NCI-H524 treated with DMSO at 0.1 percent for 48 hours (cell line): ENCODE measurements at regions not wholly inside any gene's neighbourhood (a gene's known extent, or its start where the extent isn't known, plus 50 kb on each side); places are given as distances from the start of the nearest gene placed in this dataset.
"Not testable (repeated sequence)": the region's sequence is repeated elsewhere in the genome, so short reads cannot be mapped to it uniquely, and the experiment has no call there.

Experiments
- DNase-seq: peaks from one replicate; lab custom pipeline; 2025; lab: John Stamatoyannopoulos, UW

DNA sequence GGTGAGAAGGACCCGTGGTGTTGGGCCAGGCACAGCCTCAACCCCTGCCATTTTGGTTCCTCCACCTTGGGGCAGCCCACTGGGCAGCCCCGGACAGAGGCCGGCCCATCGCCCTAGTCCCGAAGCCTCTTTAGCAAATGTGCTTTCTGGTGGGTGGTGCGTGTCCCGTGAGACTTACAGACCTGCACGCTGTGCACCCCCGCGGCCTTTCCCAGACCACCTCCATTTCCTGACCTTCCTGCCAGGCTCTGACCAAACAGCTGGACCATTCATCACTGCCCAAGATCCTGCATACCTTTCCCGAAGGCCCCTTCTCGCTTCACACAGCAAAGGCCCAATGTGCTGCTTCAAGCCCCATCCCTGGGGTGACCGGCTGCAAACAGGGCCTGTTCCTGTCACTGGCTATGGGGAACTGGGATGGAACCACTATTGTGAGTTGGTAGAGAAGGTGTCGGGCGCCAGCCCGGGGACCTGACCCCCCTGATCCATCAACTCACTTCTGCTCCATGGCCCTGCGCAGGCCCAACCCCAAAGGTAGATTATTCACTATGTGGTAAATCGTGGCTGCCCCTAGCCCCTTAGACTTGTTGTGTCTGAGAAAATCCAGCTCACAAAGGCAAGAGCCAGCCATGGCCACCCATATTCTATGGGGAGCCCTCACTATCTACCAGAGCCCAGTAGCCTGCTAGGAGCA lies 341.0 kb downstream of the EIPR1 start:
- DNase-seq, result no peak

DNA sequence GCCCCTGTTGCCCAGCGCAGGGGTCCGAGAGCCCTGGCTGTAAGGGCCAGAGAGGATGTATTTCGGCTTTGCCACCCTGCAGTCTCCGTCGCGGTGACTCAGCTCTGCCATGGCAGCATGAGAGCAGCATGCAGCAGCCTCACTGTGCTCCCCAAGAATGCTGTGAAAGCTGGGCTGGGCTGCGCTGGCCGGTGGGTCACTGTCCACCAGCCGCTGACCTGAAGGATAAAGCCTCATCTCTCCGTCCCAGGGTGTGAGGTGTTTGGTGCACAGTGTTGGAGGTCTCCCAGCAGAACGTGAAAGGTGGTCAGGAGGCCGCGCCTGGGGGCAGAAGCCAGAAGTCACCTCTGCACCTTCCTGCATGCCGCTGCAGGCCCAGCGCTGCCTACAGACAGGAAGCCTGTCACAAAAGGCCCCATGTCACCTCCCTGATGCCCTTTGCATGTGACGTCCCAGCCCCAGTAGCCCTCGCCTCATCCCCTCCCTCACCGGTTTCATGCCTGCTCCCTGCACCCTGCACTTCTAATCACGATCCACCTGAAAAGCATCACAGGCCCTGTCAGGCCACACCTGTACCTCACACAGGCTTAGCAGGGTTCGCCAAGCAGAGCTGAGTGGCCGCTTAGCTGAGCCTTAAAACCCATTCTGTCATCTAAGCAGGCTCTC lies 342.1 kb downstream of the EIPR1 start:
- DNase-seq, result no peak

DNA sequence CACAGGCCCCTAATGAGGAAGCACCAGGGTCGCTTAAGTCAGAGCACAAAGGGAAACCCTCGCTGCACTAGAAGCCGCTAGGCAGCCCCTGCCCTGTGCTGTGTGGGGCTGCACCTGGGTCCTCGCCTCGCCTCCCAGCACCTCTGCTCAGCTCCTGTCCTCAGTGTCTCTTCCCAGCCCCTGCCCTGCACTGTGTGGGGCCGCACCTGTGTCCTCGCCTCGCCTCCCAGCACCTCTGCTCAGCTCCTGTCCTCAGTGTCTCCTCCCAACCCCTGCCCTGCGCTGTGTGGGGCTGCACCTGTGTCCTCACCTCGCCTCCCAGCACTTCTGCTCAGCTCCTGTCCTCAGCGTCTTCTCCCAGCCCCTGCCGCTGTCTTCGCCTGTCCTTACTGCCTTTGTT lies 342.8 kb downstream of the EIPR1 start:
- DNase-seq, result no peak

DNA sequence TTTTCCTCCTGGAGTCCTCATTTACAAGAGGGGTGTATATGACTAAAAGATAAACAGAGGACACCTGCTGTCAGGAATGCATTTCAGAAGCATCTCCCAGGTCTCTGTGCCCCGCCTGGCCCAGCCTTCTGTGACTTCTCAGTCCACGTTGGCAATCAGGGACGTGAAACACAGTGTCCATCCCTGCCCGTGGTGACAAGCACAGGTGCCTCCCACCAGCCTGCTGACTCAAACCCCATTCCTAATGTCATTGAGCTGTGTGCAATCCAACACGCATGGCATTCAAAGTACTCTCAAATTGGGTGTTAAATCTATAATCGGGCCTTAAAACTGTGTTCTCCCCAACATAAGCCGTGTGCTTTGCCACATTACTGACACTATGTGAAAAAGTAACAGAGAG lies 343.2 kb downstream of the EIPR1 start:
- DNase-seq, result no peak

DNA sequence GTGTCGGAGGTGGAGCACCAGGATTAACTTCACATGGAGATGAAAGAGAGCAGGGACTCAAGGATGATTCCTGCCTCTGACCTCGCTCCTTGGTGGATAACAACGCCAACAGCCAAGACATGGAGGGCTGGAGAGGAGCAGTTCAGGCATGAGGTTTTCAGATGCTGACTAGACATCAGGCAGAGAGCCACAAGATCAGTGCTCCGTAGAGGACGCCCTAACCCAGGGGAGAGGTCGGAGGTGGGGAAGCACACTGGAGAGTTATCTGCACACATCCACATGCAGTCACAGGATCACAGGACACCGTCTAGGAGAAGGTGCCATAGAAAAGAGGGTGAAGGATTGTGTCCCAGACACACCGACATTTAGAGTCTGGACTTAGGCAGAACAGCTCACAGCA lies 344.3 kb downstream of the EIPR1 start:
- DNase-seq, result no peak

DNA sequence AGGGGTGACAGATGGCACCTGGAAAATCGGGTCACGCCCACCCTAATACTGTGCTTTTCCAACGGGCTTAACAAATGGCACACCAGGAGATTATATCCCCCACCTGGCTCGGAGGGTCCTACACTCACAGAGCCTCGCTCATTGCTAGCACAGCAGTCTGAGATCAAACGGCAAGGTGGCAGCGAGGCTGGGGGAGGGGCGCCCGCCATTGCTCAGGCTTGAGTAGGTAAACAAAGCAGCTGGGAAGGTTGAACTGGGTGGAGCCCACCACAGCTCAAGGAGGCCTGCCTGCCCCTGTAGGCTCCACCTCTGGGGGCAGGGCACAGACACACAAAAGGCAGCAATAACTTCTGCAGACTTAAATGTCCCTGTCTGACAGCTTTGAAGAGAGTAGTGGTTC lies 346.8 kb downstream of the EIPR1 start:
- not testable (repeated sequence) for DNase-seq

DNA sequence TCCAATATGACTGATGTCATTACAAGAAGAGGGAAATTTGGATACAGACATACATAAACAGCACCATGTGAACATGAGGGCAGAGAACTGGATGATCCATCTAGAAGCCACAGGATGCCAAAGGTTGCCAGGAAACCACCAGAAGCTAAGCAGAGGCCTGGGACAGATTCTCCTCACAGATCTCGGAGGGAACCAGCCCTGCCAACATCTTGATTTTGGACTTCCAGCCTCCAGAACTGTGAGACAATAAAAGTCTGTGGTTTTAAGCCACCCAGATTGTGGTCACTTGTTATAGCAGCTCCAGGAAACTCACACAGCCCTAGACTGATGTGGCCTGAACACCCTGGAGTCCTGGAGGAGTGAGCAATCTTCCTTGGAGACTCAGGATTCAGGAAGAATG lies 351.6 kb downstream of the EIPR1 start:
- DNase-seq, result no peak

DNA sequence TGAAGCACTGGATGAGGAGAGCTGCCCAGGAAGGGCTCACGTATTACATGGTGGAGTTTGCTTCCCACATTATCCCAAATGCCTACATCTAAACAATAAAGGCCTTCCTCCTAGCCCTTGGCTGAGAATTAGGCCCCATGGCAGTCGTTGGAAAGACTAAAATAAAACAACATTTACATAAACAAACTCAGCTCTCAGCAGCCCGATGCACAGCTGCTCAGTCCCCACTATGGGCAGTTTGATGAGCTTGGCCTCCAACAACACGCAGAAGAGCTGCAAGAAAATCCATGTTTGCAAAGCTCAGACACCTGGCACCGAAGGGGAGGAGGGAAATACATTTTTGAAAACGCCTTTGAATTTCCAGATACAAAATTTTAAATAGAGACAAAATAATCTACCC lies 352.4 kb downstream of the EIPR1 start:
- DNase-seq, result no peak

DNA sequence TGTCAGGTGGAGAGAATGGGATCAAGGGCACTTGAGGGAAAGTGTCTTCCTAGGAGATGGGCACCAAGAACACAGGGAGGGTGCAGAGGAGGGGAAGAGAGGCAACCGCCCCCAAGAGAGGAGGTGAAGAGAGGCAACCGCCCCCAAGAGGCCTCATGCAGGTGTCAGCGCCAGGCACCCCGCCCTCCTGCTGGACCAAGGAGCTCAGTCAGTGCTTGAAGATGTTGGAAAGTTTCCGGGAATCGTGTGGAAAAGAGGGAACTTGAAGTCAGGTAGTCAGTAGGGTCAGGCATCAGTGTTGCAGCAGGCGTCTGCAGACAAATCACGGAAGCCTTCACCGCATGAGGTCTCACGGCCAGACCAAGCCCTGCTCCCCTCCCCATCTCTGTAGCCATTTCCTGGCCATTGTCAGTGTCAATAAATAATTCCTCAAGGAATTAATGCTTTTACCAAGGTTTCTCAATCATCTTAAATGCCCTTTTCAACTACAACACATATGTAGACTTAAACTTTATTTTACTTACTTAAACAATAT lies 353.1 kb downstream of the EIPR1 start:
- no peak for DNase-seq

DNA sequence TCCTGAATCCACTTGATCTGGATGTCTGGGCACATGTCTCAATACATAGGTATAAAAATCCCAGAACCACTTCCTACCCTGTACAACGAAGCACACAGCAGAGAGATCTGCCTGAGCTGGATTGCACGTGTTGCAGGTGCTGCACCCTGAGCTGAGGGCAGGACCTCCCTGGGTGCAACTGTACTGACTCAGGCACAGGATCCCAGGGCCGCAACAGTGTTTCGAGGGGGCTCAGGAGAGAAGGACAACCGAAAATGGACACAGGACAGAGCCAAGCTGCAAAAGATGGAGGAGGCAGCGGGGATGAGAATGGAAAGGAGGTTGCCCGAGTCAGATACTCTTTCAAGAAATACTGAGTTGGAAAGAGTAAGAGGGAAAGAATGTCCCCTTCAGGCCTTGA lies 354.1 kb downstream of the EIPR1 start:
- no peak for DNase-seq

DNA sequence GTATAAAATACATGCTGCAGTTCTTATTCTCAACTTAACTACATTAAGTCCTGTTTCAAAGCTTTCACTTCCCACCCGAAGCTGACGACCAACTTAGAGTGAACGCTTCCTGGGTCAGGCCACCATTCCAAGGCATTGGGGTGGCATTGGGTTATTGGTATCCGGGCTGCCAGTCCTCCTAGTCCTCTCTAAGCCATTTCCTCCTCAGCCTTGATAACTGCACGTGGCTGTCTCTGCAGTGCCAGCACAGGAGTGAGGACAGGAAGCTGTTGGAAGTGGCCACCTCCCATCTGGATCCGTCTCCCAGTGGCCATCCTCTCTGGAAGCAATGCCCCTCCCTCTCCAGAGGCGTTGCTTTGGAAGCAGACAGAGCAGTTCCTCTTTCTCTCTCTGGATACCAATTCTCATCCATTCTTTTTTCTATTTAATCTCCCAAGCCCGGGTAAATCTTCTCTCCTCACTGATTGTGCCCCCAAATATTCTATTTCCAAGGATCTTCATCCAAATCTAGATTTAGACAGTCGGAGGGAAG lies 354.7 kb downstream of the EIPR1 start:
- no peak for DNase-seq

DNA sequence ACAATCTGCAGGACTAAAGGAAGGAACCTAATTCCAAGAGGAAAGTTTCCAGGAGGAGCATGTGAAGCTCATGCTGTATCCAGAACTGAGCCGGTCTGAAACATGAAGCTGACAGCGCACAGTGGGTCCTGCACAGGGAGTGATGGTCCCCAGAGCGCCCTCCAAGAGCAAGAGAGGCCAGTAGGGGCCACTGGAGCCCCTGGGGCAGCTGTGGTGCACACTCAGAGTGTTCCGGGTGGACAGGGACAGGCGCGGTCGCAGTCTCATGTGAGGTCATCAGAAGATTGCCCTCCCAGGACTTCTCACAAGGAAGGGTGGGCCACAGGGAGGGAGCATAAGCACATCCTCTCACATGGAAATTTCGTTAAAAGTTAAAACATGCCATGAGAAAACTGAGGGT lies 355.9 kb downstream of the EIPR1 start:
- no peak for DNase-seq

DNA sequence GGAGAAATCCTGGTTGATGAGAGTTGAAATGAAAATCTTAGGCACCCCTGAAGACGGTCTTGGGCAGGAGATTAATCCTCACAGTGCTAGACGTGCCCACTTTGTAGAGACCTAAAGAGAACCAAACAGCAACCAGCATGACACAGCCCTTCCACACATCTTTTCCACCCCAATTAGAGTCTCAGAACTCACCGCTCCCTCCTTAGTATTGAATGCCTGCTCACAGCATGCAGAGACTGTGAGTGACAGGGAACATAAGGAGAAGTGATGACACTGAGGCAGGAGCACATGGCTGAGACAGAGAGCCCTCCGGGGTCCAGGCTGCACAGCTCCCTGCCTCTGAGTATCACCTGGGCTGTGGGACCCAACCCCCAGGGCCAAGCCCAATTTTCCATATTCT lies 367.6 kb downstream of the EIPR1 start:
- DNase-seq, result no peak

DNA sequence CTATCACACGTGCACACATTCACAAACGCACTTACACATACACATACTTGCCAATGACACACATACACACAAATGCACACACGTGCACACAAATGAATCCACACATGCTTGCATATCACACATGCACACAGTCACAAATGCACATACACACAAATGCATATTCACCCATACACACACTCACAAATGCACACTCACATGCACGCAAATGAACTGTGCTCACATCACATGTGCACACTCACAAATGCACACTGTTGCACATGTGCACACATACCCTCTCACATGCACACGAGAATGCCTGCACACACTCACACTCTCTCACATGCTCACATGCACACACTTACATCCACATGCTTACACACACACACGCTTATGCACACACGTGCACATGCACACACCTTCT lies 368.1 kb downstream of the EIPR1 start:
- no peak for DNase-seq

DNA sequence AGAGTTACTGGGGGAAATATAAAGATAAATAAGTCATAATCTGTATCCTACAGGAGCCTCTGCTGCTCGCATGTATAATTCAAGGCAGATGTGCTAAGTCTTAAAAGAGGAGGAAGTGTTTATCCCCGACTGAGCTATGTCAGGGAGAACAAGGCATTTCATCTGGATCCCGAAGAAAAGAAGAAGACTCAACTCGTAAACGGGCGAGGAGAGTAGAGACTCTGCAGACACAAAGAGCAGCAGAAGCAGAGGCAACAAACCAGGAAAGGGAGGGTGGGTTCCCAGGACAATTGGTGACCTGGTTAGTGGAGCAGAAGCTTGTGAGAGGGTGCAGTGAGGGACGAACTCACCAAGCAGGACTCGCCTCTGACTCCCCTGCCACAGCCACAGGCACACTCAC lies 368.6 kb downstream of the EIPR1 start:
- DNase-seq, result no peak

DNA sequence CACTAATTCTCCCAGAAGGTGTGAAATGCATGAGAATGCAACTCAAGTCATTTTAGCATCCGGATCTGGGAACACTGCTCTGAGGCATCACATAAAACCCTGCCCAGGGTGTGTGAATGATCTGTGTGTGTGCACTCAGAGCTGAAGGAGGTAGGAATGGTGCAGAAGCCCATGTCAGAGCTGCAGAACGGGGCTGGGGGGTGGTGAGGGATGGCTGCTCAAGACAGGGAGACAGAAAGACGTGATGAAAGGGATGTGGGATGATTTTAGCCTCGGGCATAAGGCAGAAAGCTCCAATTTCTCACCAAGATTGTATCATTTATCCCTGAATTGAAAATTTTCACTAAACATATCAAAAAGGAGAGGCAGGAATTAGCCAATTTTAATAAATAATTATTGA lies 369.1 kb downstream of the EIPR1 start:
- DNase-seq, result no peak

DNA sequence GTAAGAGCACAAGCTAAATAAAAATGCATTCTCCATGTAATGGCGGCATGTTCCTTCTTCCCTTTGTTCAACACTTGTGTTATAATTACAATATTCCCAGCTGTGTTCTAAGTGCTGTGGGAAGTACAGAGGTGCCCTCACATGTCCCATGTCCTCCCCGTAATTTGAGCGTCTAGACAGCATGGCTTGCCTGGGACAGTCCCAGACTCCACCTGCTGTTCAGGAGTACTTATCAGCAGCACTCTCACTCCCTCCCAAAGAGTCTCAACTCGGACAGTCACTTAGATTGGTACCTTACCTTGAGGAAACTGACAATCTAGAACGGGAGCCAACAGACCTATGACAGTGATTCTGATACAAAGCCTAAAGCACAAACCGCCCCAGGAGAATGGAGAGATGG lies 370.5 kb downstream of the EIPR1 start:
- no peak for DNase-seq

DNA sequence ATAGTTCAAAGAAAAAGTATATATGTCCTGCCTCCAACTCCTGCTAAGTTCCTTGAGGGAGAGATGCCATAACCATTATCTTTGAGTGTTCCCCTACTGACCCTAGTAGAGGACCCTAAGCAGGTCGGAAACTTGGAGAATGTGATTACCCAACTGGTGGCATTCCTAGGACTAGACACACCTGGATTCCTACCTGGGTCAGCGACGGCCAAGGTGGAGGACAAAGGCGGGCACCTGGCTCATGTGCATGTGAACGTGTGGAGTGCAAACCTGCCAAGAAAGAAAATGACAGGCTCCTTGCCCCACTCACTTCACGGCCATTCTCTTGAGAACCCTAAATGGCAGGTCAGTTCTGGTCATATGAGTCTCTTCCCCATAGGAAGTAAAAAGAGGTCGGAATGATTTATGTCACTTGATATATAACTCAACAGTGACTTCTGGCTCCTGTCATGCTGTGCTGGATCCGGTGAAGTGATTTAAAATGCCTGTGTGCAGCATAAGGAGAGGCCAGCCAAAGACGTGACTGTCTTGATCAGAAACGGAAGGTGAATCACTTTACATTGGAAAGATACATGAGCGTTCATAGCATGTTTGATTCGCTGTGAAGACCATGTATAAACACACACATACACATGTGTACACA lies 371.6 kb downstream of the EIPR1 start:
- no peak for DNase-seq

DNA sequence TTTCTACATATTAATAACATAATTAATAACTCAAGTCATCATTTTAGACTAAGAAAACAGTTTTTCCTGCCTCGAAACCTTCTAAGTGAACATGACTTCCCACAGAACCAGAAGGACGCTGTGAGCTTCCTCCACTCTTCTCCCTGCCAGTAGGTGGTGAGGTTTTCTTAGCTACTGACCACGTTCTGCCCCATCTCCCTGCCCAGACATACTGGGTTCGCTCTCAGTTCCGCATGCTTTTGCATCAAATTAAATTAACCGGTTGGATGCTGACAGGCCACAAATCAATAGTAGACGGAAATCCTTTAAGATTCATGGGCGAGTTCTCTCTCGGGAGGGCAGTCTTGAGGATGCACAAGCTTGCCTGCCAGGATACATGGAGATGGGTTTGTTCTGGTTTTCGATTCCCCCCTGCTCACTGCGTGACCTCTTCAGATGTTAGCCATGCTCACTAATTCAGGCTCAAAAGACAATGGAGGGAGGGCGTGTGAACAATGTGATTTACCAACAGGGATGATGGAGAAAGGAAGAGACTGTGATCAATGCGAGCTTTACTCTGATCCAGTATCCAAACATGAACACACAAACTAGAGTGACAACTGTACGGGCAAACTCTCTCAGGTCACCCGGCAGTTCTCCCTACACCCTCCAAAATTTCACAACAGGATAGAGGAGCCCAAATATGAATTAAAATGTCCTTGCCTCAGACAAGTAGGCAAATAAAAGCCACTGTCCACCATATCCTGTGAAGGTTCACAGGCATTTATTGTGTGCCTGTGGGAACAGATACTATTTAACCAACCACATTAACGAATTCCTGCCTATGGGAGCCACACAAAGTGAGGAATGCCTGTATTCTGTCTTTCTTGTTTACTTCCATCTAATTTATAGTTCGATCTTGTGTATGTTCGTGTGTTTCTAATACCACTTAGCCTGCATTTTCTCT lies 375.7 kb downstream of the EIPR1 start:
- DNase-seq, result peak; percentile 24

DNA sequence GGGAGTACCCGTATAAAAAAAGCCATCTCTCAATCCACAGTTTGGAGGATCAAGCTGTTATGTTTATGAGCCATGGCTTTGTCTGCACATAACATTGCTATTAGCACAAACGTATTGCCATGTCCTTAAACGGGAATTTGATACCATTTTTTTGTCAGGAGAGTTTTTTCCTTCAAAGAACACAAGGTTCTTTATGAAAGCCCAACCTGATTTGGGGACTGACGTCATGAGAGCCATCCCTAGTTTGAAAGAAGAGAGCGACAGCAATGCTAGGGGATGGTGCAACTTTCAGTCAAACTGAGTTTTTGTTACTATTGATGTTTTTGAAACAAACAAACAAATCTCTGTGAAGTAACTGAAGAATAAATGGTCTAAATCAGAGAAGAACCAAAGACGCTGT lies 376.6 kb downstream of the EIPR1 start:
- DNase-seq, result no peak

DNA sequence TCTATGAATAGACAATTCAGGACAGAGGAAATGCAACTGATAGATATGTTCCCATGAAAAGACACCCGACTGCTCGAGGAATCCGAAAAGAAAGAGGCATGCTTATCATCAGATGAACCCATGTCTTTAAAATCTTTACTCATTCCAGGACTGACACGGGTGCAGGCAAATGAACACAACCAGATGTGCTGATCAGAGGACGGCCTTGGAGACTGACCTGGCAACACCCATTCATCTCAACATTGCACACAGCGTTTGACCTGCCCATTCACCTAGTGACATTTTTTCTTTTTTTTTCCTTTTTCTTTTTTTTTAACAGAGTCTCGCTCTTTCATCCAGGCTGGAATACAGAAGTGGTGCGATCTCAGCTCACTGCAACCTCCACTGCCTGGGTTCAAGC lies 377.5 kb downstream of the EIPR1 start:
- no peak for DNase-seq

DNA sequence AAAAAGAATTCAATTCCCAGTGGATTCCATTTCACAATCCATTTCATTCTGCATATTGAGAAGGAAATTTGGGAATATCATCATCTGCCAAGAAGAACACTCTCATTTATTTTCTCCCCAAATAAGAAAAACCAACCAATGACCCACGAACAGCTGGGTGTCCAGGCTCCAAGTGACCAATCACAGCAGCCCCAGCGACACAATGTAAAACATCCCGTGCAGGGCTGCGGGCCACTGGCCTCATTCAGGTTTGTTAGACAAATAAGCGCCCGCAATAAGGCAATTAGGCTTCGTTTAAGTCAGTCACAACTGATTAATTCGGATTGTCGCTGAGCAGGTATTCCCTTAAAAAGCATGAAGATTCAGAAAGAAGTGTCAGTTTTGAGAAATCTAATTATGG lies 378.6 kb downstream of the EIPR1 start:
- no peak for DNase-seq
